ENCODE measurements at regions not wholly inside any gene's neighbourhood (a gene's known extent, or its start where the extent isn't known, plus 50 kb on each side); places are given as distances from the start of the nearest gene placed in this dataset.

DNA sequence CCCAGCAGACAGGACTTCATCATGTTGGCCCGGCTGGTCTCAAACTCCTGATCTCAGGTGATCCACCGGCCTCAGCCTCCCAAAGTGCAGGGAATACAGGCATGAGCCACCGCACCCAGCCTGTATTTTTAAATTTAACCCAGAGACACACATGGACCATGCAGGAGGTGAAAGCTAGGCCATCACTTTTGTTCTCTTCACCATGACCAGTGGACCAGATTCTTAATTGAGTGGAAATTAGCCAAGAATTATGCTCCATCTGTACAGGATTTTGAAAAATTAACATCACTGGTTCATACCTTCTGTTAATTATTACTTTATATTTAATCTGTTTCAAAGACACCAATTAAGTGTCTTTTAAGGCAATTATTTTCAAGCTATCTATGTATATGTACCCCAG, 493.6 kb upstream of the NOX3 start:
- H3K36me3 ChIP-seq (ENCODE audit: control insufficient read depth, insufficient read depth, low read length): no peaks in the 10 kb centered on the region
- H3K27ac ChIP-seq (ENCODE audit: low read length): no peak overlapping the region
- no peaks in the 10 kb centered on the region for H3K4me1 ChIP-seq (ENCODE audit: control insufficient read depth, insufficient read depth, low read length)
- no peak for DNase-seq (ENCODE audit: low read depth, low spot score)
- WGBS (ENCODE audit: insufficient coverage, insufficient read length): no CpG with 5 or more reads among the region's 3 CpGs
- no peaks in the 10 kb centered on the region for H3K9me3 ChIP-seq (ENCODE audit: control insufficient read depth, insufficient read depth, low read length)
- no peaks in the 10 kb centered on the region for H3K27me3 ChIP-seq (ENCODE audit: control insufficient read depth, insufficient read depth, low read length)
- H3K4me3 ChIP-seq (ENCODE audit: low read length): no peak overlapping the region

DNA sequence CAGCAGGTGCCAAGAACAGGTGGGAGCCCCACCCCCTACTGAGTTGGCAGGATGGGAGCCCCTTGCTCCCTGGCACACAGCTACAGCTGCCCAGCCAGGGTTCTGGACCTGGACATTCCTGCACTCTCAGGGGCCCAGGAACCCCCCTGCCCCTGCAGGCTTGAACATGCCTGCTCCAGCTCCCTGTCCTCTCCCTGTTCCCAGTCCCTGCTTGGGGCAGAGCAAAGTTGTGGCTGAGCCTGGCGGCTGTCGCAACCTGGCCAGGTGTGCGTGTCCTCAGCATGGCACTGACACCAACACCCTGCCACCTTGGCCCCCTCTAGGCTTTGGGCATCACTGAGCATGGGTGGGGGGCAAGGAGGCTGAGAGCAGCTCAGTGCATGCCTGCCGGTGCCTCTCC, 491.2 kb upstream of the NOX3 start:
- H3K4me1 ChIP-seq (ENCODE audit: control insufficient read depth, insufficient read depth, low read length): no peaks in the 10 kb centered on the region
- WGBS (ENCODE audit: insufficient coverage, insufficient read length): no CpG with 5 or more reads among the region's 4 CpGs

DNA sequence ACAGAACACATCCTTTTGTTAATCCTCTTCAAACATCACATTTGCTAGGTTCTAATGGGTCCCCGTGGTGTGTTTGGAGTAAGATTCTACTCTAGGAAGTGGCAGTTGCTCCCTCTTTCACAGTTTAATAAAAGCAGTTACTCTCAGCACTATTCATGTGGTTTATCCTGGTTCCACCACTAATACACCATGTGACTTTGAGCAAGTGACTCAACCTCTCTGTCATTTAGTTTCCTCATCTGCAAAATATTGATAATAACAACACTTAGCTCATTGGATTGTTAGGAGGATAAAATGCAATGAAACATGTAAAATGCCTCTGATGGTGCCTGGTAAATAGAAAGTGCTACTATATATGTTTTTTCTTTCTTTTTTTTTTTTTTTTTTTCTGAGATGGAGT, 488.0 kb upstream of the NOX3 start:
- Histone ChIP-seq H3K27ac (ENCODE audit: low read length) (no peak overlapping the region), H3K27me3 (ENCODE audit: control insufficient read depth, insufficient read depth, low read length) (no peaks in the 10 kb centered on the region), H3K36me3 (ENCODE audit: control insufficient read depth, insufficient read depth, low read length) (no peaks in the 10 kb centered on the region), H3K4me3 (ENCODE audit: low read length) (no peak overlapping the region), H3K4me1 (ENCODE audit: control insufficient read depth, insufficient read depth, low read length) (no peaks in the 10 kb centered on the region), H3K9me3 (ENCODE audit: control insufficient read depth, insufficient read depth, low read length) (no peaks in the 10 kb centered on the region)
- WGBS (ENCODE audit: insufficient coverage, insufficient read length): no CpG with 5 or more reads among the region's 1 CpG
- DNase-seq (ENCODE audit: low read depth, low spot score): no peak

More for the DNA sequence above, 491.2 kb upstream of the NOX3 start:
- H3K9me3 ChIP-seq (ENCODE audit: control insufficient read depth, insufficient read depth, low read length): no peaks in the 10 kb centered on the region
- no peak overlapping the region for H3K27ac ChIP-seq (ENCODE audit: low read length)
- no peaks in the 10 kb centered on the region for H3K36me3 ChIP-seq (ENCODE audit: control insufficient read depth, insufficient read depth, low read length)
- H3K27me3 ChIP-seq (ENCODE audit: control insufficient read depth, insufficient read depth, low read length): no peaks in the 10 kb centered on the region
- no peak for DNase-seq (ENCODE audit: low read depth, low spot score)
- no peak overlapping the region for H3K4me3 ChIP-seq (ENCODE audit: low read length)

DNA sequence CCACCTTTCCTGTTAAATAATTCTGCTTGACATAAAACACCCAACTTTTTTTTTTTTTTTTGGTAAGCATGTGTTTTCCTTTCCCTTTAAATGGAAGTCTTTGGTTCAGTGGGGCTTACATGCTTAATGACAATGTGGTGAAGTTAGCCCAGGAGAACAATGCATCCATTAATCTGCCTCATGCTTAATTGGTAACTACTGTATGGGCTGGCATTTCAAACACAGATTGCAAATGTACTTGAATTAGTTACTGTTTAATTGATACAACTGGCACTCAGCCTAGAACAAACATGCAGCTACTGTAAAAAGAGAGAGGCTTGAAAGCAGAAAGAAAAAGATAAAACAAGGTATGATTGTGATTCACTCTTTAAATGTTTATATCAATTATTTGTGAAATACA, 483.6 kb upstream of the NOX3 start:
- no peak for DNase-seq (ENCODE audit: low read depth, low spot score)
- Histone ChIP-seq H3K4me3 (ENCODE audit: low read length) (no peak overlapping the region), H3K4me1 (ENCODE audit: control insufficient read depth, insufficient read depth, low read length) (no peaks in the 10 kb centered on the region), H3K27ac (ENCODE audit: low read length) (no peak overlapping the region), H3K27me3 (ENCODE audit: control insufficient read depth, insufficient read depth, low read length) (no peaks in the 10 kb centered on the region), H3K9me3 (ENCODE audit: control insufficient read depth, insufficient read depth, low read length) (no peaks in the 10 kb centered on the region), H3K36me3 (ENCODE audit: control insufficient read depth, insufficient read depth, low read length) (no peaks in the 10 kb centered on the region)

GRCh38 chr6:155936551-155936950, 480.9 kb upstream of the NOX3 start:
- Histone ChIP-seq H3K9me3 (ENCODE audit: control insufficient read depth, insufficient read depth, low read length) (no peaks in the 10 kb centered on the region), H3K27ac (ENCODE audit: low read length) (no peak overlapping the region), H3K4me1 (ENCODE audit: control insufficient read depth, insufficient read depth, low read length) (no peaks in the 10 kb centered on the region), H3K36me3 (ENCODE audit: control insufficient read depth, insufficient read depth, low read length) (no peaks in the 10 kb centered on the region), H3K4me3 (ENCODE audit: low read length) (no peak overlapping the region), H3K27me3 (ENCODE audit: control insufficient read depth, insufficient read depth, low read length) (no peaks in the 10 kb centered on the region)
- DNase-seq (ENCODE audit: low read depth, low spot score): no peak
- no CpG with 5 or more reads among the region's 5 CpGs for WGBS (ENCODE audit: insufficient coverage, insufficient read length)

- no peak for DNase-seq (ENCODE audit: low read depth, low spot score)
- no peaks in the 10 kb centered on the region for H3K4me1 ChIP-seq (ENCODE audit: control insufficient read depth, insufficient read depth, low read length)
- no peaks in the 10 kb centered on the region for H3K9me3 ChIP-seq (ENCODE audit: control insufficient read depth, insufficient read depth, low read length)
- H3K4me3 ChIP-seq (ENCODE audit: low read length): no peak overlapping the region
- H3K36me3 ChIP-seq (ENCODE audit: control insufficient read depth, insufficient read depth, low read length): no peaks in the 10 kb centered on the region
- WGBS (ENCODE audit: insufficient coverage, insufficient read length): no CpG with 5 or more reads among the region's 5 CpGs
- no peaks in the 10 kb centered on the region for H3K27me3 ChIP-seq (ENCODE audit: control insufficient read depth, insufficient read depth, low read length)
- H3K27ac ChIP-seq (ENCODE audit: low read length): no peak overlapping the region
Measured at GRCh38 chr6:155936127-155936526, 480.5 kb upstream of the NOX3 start.

- DNase-seq (ENCODE audit: low read depth, low spot score): no peak
- H3K4me3 ChIP-seq (ENCODE audit: low read length): no peak overlapping the region
Measured at GRCh38 chr6:155916846-155917624, 461.4 kb upstream of the NOX3 start.

DNA sequence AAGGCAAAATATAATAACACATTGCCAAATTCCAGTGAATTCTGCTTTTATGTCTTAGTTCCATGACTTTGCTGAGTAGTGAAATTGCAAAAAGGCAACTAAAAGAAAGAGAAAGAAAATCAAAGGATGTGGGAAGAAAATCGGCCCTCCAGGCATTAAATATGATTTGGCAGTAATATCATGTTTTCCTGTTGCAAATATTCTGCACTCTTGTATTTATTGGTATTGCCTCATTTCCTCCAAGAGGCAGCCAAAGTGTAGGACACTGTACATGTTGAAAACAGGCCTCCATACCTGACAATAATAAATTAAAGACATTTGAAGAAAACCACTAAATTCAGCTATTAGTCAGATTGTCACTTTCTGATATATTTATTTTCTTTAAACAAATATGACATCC, 460.0 kb upstream of the NOX3 start:
- no peak overlapping the region for H3K27ac ChIP-seq (ENCODE audit: low read length)
- no CpG with 5 or more reads among the region's 1 CpG for WGBS (ENCODE audit: insufficient coverage, insufficient read length)

More at GRCh38 chr6:155916846-155917624, 461.4 kb upstream of the NOX3 start:
- Histone ChIP-seq H3K27ac (ENCODE audit: low read length) (no peak overlapping the region), H3K36me3 (ENCODE audit: control insufficient read depth, insufficient read depth, low read length) (no peaks in the 10 kb centered on the region), H3K27me3 (ENCODE audit: control insufficient read depth, insufficient read depth, low read length) (no peaks in the 10 kb centered on the region), H3K4me1 (ENCODE audit: control insufficient read depth, insufficient read depth, low read length) (no peaks in the 10 kb centered on the region), H3K9me3 (ENCODE audit: control insufficient read depth, insufficient read depth, low read length) (no peaks in the 10 kb centered on the region)
- WGBS (ENCODE audit: insufficient coverage, insufficient read length): no CpG with 5 or more reads among the region's 2 CpGs

DNA sequence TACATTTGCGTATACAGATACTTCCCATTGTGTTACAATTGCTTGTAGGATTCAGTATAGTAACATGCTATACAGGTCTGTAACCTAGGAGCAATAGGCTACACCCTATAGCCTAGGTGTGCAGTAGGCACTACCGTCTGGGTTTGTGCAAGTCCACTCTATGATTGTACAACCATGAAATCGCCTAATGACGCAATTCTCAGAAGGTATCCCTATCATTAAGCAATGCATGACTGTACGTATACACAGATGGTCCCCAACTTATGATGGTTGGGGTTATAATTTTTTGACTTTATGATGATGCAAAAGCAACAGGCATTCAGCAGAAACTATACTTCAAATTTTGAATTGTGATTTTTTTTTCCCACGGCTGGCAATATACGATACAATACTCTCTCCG, 458.2 kb upstream of the NOX3 start:
- H3K27ac ChIP-seq (ENCODE audit: low read length): no peak overlapping the region
- no peaks in the 10 kb centered on the region; the same call in 1 of the 2 replicates for H3K4me1 ChIP-seq (ENCODE audit: control insufficient read depth, insufficient read depth, low read length)
- no CpG with 5 or more reads among the region's 8 CpGs for WGBS (ENCODE audit: insufficient coverage, insufficient read length)
- no peaks in the 10 kb centered on the region for H3K27me3 ChIP-seq (ENCODE audit: control insufficient read depth, insufficient read depth, low read length)
- H3K4me3 ChIP-seq (ENCODE audit: low read length): no peak overlapping the region
- no peaks in the 10 kb centered on the region for H3K36me3 ChIP-seq (ENCODE audit: control insufficient read depth, insufficient read depth, low read length)
- no peak for DNase-seq (ENCODE audit: low read depth, low spot score)
- no peaks in the 10 kb centered on the region for H3K9me3 ChIP-seq (ENCODE audit: control insufficient read depth, insufficient read depth, low read length)

More for the DNA sequence above, 460.0 kb upstream of the NOX3 start:
- Histone ChIP-seq H3K36me3 (ENCODE audit: control insufficient read depth, insufficient read depth, low read length) (no peaks in the 10 kb centered on the region), H3K4me1 (ENCODE audit: control insufficient read depth, insufficient read depth, low read length) (no peaks in the 10 kb centered on the region), H3K9me3 (ENCODE audit: control insufficient read depth, insufficient read depth, low read length) (no peaks in the 10 kb centered on the region), H3K4me3 (ENCODE audit: low read length) (no peak overlapping the region), H3K27me3 (ENCODE audit: control insufficient read depth, insufficient read depth, low read length) (no peaks in the 10 kb centered on the region)
- no peak for DNase-seq (ENCODE audit: low read depth, low spot score)

GRCh38 chr6:155909710-155910109, 454.1 kb upstream of the NOX3 start:
- Histone ChIP-seq H3K36me3 (ENCODE audit: control insufficient read depth, insufficient read depth, low read length) (no peaks in the 10 kb centered on the region), H3K4me1 (ENCODE audit: control insufficient read depth, insufficient read depth, low read length) (no peaks in the 10 kb centered on the region; the same call in 1 of the 2 replicates), H3K27me3 (ENCODE audit: control insufficient read depth, insufficient read depth, low read length) (no peaks in the 10 kb centered on the region), H3K9me3 (ENCODE audit: control insufficient read depth, insufficient read depth, low read length) (no peaks in the 10 kb centered on the region), H3K4me3 (ENCODE audit: low read length) (no peak overlapping the region), H3K27ac (ENCODE audit: low read length) (no peak overlapping the region)
- DNase-seq (ENCODE audit: low read depth, low spot score): no peak
- WGBS (ENCODE audit: insufficient coverage, insufficient read length): no CpG with 5 or more reads among the region's 2 CpGs

GRCh38 chr6:155895641-155896040, 440.0 kb upstream of the NOX3 start:
- Histone ChIP-seq H3K36me3 (ENCODE audit: control insufficient read depth, insufficient read depth, low read length) (no peaks in the 10 kb centered on the region), H3K9me3 (ENCODE audit: control insufficient read depth, insufficient read depth, low read length) (no peaks in the 10 kb centered on the region), H3K4me3 (ENCODE audit: low read length) (no peak overlapping the region), H3K4me1 (ENCODE audit: control insufficient read depth, insufficient read depth, low read length) (no peaks in the 10 kb centered on the region; the same call in 1 of the 2 replicates), H3K27me3 (ENCODE audit: control insufficient read depth, insufficient read depth, low read length) (no peaks in the 10 kb centered on the region), H3K27ac (ENCODE audit: low read length) (no peak overlapping the region)
- no peak for DNase-seq (ENCODE audit: low read depth, low spot score)
- WGBS (ENCODE audit: insufficient coverage, insufficient read length): no CpG with 5 or more reads among the region's 3 CpGs
